ENCODE measurements at regions not wholly inside any gene's neighbourhood (a gene's known extent, or its start where the extent isn't known, plus 50 kb on each side); places are given as distances from the start of the nearest gene placed in this dataset.
"Not testable (repeated sequence)": the region's sequence is repeated elsewhere in the genome, so short reads cannot be mapped to it uniquely, and the experiment has no call there.

DNA sequence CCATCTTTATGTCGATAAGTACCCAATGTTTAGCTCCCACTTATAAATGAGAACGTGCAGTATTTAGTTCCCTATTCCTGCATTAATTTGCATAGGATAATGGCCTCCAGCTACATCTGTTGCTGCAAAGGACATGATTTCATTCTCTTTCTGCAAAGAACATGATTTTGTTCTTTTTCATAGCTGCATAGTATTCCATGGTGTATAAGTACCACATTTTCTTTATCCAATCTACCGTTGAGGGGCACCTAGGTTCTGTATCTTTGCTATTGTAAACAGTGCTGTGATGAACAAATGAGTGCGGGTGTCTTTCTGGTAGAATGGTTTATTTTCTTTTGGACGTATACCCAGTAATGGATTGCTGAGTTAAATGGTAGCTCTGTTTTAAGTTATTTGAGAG is 63.0 kb downstream of the HLX start:
- no peak for DNase-seq

GRCh38 chr1:220942914-220943313 is 63.7 kb downstream of the HLX start:
- not testable (repeated sequence) for DNase-seq

DNA sequence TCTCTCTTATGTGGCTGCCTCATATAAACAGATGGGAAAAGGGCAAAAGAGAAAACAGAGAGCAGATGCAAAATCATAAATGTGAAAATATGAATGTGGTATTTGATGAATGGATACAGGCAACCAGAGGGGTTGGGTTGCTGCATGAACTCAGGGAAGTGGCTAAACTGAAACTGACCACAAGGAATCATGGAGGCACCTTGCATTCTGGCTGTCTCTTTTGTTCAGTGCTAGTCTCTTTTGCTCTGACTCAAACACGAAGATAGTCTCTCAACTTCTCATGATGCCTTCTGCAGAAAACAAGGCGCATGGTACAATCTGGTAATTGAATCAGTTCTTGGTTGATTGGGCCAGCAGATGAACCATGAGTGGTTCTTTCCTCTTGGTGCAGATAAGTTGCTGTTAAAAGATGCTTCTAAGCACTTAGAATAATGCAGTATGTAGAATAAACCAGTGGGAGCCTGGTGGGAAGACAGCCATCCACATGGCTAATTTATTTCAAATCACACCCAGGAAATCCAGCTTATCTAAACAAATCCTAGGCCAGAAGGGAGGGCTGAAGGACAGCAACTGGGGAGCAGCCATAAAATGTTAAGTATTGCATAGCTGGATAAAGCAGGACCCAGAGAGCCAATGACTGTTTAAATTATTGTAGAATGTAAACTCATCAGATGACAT is 64.2 kb downstream of the HLX start:
- DNase-seq = no peak

GRCh38 chr1:220950576-220950975 is 71.3 kb downstream of the HLX start:
- DNase-seq = no peak

GRCh38 chr1:220952961-220953643 is 73.9 kb downstream of the HLX start:
- DNase-seq = no peak

DNA sequence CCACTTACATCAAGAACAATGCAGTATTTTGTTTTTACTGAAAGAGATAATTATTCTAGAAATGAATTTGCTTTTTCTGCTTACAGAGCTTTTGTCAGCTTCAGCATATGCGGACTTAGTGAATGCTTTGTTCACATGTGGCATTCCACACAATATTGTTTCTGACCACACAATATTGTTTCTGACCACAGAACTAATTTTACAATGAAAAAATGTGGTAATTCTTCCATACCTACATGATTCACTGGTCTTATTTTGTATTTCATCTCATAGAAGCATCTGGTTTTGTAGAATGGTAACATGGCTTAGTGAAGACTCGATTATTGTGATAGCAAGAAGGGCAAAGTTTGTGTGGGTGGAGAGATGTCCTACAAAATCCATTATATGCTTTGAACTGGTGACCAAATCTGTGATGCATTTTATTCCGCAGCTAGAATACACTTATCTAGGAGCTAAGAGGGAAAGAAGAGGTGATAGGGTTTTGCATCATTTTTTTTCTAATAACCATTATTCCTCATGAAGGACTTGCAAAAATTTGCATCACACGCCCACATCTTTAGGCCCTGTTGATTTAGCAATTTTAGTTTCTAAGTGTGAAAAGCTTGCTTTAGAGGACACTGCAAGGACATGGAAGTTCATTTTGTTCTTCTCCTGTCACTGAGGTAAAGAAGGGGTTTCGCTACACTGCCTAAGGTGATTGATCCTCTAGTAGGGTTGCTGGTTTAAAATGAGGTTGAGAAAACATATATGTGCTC is 75.3 kb downstream of the HLX start:
- no peak for DNase-seq

DNA sequence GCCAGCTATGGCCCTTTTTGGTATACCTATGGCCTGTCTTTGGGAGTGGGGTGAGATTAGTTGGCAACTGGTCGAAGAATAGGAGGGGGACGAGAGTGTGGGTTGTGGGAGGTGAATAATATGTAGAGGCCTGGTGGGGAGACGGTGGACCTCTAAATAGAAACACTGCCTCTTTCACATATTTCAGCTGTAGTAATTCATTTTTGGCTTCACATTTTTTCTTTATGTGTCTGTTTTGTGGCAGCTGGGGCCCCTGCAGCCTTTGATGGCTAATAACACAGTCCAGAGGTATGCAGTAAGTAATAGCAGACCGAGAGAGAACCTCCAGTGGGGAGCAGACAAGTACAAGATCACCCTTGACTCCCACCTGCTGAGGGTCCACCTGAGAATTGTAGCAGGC is 75.9 kb downstream of the HLX start:
- no peak for DNase-seq

- DNase-seq = no peak
Measured at GRCh38 chr1:220956501-220957232, 77.4 kb downstream of the HLX start.

GRCh38 chr1:220957233-220957605 is 78.0 kb downstream of the HLX start:
- no peak for DNase-seq

- no peak for DNase-seq
Measured at GRCh38 chr1:220958234-220958633, 79.0 kb downstream of the HLX start.

- DNase-seq = no peak
Measured at GRCh38 chr1:220962031-220962751, 82.9 kb downstream of the HLX start.

GRCh38 chr1:220966041-220966440 is 86.8 kb downstream of the HLX start:
- DNase-seq = no peak

DNA sequence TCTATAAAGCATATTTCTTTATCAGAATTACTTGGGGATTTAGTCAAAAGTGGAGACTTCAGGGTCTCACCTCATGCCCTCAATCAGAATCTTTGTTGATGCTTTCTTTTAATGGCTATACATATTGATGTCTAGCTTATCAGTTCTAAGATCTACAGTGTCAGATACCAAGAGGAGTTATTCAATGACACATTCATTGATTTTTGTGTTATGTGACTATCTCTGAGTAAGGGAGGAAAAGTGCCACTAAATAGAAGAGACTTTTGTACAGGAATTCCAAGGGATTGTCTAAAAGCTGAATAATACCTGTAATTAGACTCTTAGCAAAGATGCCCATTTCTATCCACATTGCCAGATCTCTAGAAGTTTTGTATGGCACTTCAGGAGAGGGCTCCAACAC is 87.2 kb downstream of the HLX start:
- DNase-seq = no peak

DNA sequence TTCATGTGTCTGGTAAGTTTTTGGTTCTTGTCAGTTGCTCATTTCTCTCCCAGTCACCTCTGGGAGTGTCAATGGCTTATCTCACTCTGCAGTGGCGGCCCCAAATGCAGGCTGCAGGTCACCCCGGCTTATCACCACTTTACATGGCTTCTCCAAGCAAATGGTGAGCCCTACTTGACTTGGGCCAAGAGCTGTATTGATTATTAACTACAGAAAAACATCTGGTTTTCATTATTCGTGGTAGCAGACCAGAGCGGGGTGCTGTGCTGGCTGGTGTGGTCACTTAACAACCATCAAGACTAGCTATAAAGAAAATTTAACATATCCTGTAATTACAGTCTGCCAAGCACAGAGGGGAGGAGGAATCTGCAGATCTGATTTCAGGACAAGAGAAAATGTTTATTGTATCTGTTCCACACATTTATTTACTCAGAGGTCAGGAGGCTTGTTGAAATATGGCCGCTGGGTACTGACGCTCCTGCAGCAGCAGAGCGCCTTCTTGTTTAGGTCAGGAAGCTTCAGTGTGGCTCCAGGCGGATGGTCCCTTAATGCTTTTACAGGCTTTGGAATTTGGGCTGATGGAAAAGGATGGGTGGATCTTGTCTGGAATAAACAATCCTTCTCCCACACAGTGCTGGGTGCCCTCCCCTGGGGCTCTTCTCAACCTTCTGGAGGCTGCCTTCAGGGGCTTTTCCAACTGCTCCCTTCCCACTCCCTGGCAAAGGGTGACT is 87.8 kb downstream of the HLX start:
- DNase-seq = no peak

- no peak for DNase-seq
Measured at GRCh38 chr1:220967911-220968310, 88.7 kb downstream of the HLX start.

GRCh38 chr1:220969281-220969680 is 90.0 kb downstream of the HLX start:
- DNase-seq = not testable (repeated sequence)

DNA sequence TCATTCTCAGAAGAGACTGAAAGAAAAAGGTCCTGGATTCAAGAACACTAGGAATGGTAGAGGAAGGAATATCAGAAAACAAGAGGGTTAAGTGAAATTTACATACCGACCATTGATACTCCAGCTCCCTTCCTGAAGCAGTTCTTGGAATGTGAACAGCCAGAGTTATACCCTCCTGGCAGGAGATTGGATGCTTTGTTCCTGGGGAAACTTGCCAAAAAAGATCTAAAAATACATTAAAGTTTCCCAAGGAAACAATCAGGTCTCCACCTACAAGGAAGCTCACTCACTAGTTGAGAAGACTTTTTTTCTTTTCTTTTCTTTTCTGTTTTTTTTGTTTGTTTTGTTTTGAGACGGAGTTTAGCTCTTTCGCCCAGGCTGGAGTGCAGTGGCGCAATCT is 91.1 kb downstream of the HLX start:
- DNase-seq = no peak

- no peak for DNase-seq
Measured at GRCh38 chr1:220971221-220971620, 92.0 kb downstream of the HLX start.

- DNase-seq = no peak
Measured at GRCh38 chr1:220974431-220974830, 95.2 kb downstream of the HLX start.

GRCh38 chr1:220976390-220976789 is 97.1 kb downstream of the HLX start:
- DNase-seq = no peak

- no peak for DNase-seq
Measured at GRCh38 chr1:220979371-220979770, 100.1 kb downstream of the HLX start.

- no peak for DNase-seq
Measured at GRCh38 chr1:220982686-220983085, 103.4 kb downstream of the HLX start.
